ENCODE measurements at regions not wholly inside any gene's neighbourhood (a gene's known extent, or its start where the extent isn't known, plus 50 kb on each side); places are given as distances from the start of the nearest gene placed in this dataset.
"Not testable (repeated sequence)": the region's sequence is repeated elsewhere in the genome, so short reads cannot be mapped to it uniquely, and the experiment has no call there.

DNA sequence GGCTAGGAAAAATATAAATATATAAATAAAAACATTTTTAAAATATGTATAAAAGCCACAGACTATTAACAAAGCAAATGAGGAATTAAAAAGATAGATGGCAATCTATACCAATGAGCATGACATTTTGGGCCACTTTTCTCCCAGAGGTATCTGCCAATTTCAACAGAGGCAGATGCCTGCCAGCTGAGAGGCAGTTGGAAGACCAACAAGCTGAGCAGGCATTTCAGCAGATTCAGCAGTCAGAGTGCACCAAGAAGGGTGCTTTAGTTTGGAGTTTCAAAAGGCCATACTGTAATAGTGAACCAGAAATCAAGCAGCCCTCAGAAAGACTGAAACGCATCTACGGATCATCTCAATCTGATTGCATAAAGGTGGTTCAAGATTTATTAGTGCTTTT is 62.4 kb upstream of the PMPCB start:
- DNase-seq (ENCODE audit: low spot score); H3K4me1 ChIP-seq (ENCODE audit: control insufficient read depth in 4 of 4, insufficient read depth in 4 of 4, low read length in 3 of 4); H3K36me3 ChIP-seq (ENCODE audit: control insufficient read depth in 4 of 4, insufficient read depth in 3 of 4, low read depth in 1 of 4, low read length in 3 of 4); H3K9ac ChIP-seq (ENCODE audit: low read depth in 1 of 2, low read length in 2 of 2); H3K27me3 ChIP-seq (ENCODE audit: control insufficient read depth in 4 of 4, insufficient read depth in 4 of 4, low read length in 3 of 4); H3K9me3 ChIP-seq (ENCODE audit: control insufficient read depth in 4 of 4, low read length in 3 of 4); H3K27ac ChIP-seq (ENCODE audit: low read depth in 1 of 2, low read length in 2 of 2); H3K4me3 ChIP-seq (ENCODE audit: low read depth in 1 of 3, low read length in 3 of 3): not testable (repeated sequence)
- TF ChIP-seq YY1 (IDR thresholded peaks at IDR 0.05): peak; percentile 18
- TF ChIP-seq RAD21 (IDR thresholded peaks at IDR 0.05): peak in 1 of 2 donors; percentile 25
- 39% methylated on average over 2 of the region's 2 CpGs for WGBS

GRCh38 chr7:103227787-103228186 is 69.4 kb upstream of the PMPCB start:
- 83% methylated on average over 1 of the region's 1 CpG for WGBS
- DNase-seq (ENCODE audit: low spot score); H3K9me3 ChIP-seq (ENCODE audit: control insufficient read depth in 4 of 4, low read length in 3 of 4): not testable (repeated sequence)

DNA sequence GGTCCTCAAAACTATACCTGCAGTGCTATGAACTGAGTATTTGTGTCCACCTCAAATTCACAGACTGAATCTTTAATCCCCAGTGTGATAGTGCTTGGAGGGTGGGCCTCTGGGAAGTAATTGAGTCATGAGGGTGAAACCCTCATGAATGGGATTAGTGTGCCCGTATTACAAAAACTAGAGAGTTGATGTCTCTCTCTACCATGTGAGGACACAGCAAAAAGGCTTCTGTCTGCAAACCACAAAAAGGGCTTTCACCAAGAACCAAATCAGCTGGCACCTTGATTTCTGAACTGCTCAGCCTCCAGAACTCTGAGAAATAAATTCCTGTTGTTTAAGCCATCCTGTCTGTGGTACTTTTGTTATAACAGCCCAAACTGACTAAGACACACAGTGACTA is 71.4 kb upstream of the PMPCB start:
- DNase-seq (ENCODE audit: low spot score); H3K27me3 ChIP-seq (ENCODE audit: control insufficient read depth in 4 of 4, insufficient read depth in 4 of 4, low read length in 3 of 4); H3K4me3 ChIP-seq (ENCODE audit: low read depth in 1 of 3, low read length in 3 of 3); H3K4me1 ChIP-seq (ENCODE audit: control insufficient read depth in 4 of 4, insufficient read depth in 4 of 4, low read length in 3 of 4); H3K9ac ChIP-seq (ENCODE audit: low read depth in 1 of 2, low read length in 2 of 2); H3K27ac ChIP-seq (ENCODE audit: low read depth in 1 of 2, low read length in 2 of 2); H3K9me3 ChIP-seq (ENCODE audit: control insufficient read depth in 4 of 4, low read length in 3 of 4); H3K36me3 ChIP-seq (ENCODE audit: control insufficient read depth in 4 of 4, insufficient read depth in 3 of 4, low read depth in 1 of 4, low read length in 3 of 4): not testable (repeated sequence)
- 88% methylated on average over 1 of the region's 1 CpG for WGBS

More at GRCh38 chr7:103227787-103228186, 69.4 kb upstream of the PMPCB start:
- H3K4me1 ChIP-seq (ENCODE audit: control insufficient read depth in 4 of 4, insufficient read depth in 4 of 4, low read length in 3 of 4); H3K27me3 ChIP-seq (ENCODE audit: control insufficient read depth in 4 of 4, insufficient read depth in 4 of 4, low read length in 3 of 4); H3K27ac ChIP-seq (ENCODE audit: low read depth in 1 of 2, low read length in 2 of 2); H3K4me3 ChIP-seq (ENCODE audit: low read depth in 1 of 3, low read length in 3 of 3); H3K36me3 ChIP-seq (ENCODE audit: control insufficient read depth in 4 of 4, insufficient read depth in 3 of 4, low read depth in 1 of 4, low read length in 3 of 4); H3K9ac ChIP-seq (ENCODE audit: low read depth in 1 of 2, low read length in 2 of 2): not testable (repeated sequence)

DNA sequence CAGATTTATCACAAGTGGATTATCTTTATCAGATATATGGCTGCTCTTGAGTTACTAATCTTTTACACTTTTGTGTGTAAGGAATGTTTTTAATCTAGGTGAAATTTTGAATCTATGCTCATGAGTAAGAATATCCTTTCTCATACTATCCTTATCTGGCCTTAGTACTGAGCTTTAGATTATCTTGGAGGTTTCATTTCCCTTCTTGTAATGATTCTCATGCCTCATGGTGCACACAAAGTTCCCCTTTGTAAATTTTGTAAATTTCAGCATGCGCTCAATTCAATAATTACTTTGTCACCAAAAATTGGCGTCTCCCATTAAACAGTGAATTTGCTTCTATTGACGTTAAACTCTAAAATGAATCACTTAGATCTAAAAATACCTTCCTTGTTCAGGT is 74.2 kb upstream of the NAPEPLD start:
- not testable (repeated sequence) for H3K4me1 ChIP-seq (ENCODE audit: control insufficient read depth in 4 of 4, insufficient read depth in 4 of 4, low read length in 3 of 4); DNase-seq (ENCODE audit: low spot score); H3K27ac ChIP-seq (ENCODE audit: low read depth in 1 of 2, low read length in 2 of 2); H3K9me3 ChIP-seq (ENCODE audit: control insufficient read depth in 4 of 4, low read length in 3 of 4); H3K36me3 ChIP-seq (ENCODE audit: control insufficient read depth in 4 of 4, insufficient read depth in 3 of 4, low read depth in 1 of 4, low read length in 3 of 4); H3K27me3 ChIP-seq (ENCODE audit: control insufficient read depth in 4 of 4, insufficient read depth in 4 of 4, low read length in 3 of 4); H3K9ac ChIP-seq (ENCODE audit: low read depth in 1 of 2, low read length in 2 of 2); H3K4me3 ChIP-seq (ENCODE audit: low read depth in 1 of 3, low read length in 3 of 3)
- whole genome bisulfite sequencing: 91% methylated on average over 3 of the region's 3 CpGs

- H3K4me1 ChIP-seq (ENCODE audit: control insufficient read depth in 4 of 4, insufficient read depth in 4 of 4, low read length in 3 of 4); H3K4me3 ChIP-seq (ENCODE audit: low read depth in 1 of 3, low read length in 3 of 3); H3K9ac ChIP-seq (ENCODE audit: low read depth in 1 of 2, low read length in 2 of 2); H3K27me3 ChIP-seq (ENCODE audit: control insufficient read depth in 4 of 4, insufficient read depth in 4 of 4, low read length in 3 of 4); H3K36me3 ChIP-seq (ENCODE audit: control insufficient read depth in 4 of 4, insufficient read depth in 3 of 4, low read depth in 1 of 4, low read length in 3 of 4); DNase-seq (ENCODE audit: low spot score); H3K27ac ChIP-seq (ENCODE audit: low read depth in 1 of 2, low read length in 2 of 2); H3K9me3 ChIP-seq (ENCODE audit: control insufficient read depth in 4 of 4, low read length in 3 of 4): not testable (repeated sequence)
- 48% methylated on average over 6 of the region's 6 CpGs for WGBS
These were observed 62.1 kb upstream of the NAPEPLD start for GRCh38 chr7:103211049-103211448.

DNA sequence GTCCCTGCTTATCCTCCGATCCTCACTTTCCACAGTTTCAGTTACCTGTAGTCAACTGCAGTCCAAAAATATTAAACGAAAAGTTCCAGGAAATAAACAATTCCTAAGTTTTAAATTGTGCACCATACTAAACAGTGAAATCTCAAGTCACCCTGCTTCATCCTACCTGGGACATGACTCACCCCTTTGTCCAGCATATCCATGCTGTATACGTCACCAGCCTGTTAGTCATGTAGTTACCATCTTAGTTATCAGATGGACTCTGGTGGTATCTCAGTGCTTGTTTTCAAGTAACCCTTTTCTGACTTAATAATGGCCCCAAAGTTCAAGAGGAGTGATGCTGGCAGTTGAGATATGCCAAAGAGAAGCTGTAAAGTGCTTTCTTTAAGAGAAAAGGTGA is 50.3 kb upstream of the NAPEPLD start:
- not testable (repeated sequence) for H3K4me1 ChIP-seq (ENCODE audit: control insufficient read depth in 4 of 4, insufficient read depth in 4 of 4, low read length in 3 of 4); H3K9ac ChIP-seq (ENCODE audit: low read depth in 1 of 2, low read length in 2 of 2); H3K36me3 ChIP-seq (ENCODE audit: control insufficient read depth in 4 of 4, insufficient read depth in 3 of 4, low read depth in 1 of 4, low read length in 3 of 4); DNase-seq (ENCODE audit: low spot score); H3K27me3 ChIP-seq (ENCODE audit: control insufficient read depth in 4 of 4, insufficient read depth in 4 of 4, low read length in 3 of 4); H3K9me3 ChIP-seq (ENCODE audit: control insufficient read depth in 4 of 4, low read length in 3 of 4); H3K27ac ChIP-seq (ENCODE audit: low read depth in 1 of 2, low read length in 2 of 2); H3K4me3 ChIP-seq (ENCODE audit: low read depth in 1 of 3, low read length in 3 of 3)
- 96% methylated on average over 3 of the region's 3 CpGs for WGBS
